ENCODE measurements at regions not wholly inside any gene's neighbourhood (a gene's known extent, or its start where the extent isn't known, plus 50 kb on each side); places are given as distances from the start of the nearest gene placed in this dataset.
A peak's percentile ranks its signal among the peaks of the same experiment; 100 is the strongest.

- H3K36me3 ChIP-seq, result no peaks in the 10 kb centered on the region
- TF ChIP-seq CTCF (IDR thresholded peaks at IDR 0.05; ENCODE audit: low read depth, low read length), result no peak
- no peaks in the 10 kb centered on the region for H3K9me3 ChIP-seq (ENCODE audit: low read depth)
- H3K4me1 ChIP-seq (ENCODE audit: low read depth), result no peaks in the 10 kb centered on the region
- no peak overlapping the region for H3K4me3 ChIP-seq
- peak in 1 of 2 donors; percentile 25 for DNase-seq (ENCODE audit: low read depth in 1 of 2, low spot score in 1 of 2)
- H3K27me3 ChIP-seq, result no peaks in the 10 kb centered on the region
- H3K27ac ChIP-seq, result no peak overlapping the region
Measured at GRCh38 chr1:229756666-229757065, 130.6 kb downstream of the URB2 start.

GRCh38 chr1:229757226-229757625 lies 131.2 kb downstream of the URB2 start:
- no peak overlapping the region for H3K27ac ChIP-seq
- H3K36me3 ChIP-seq, result no peaks in the 10 kb centered on the region
- H3K4me1 ChIP-seq (ENCODE audit: low read depth), result no peaks in the 10 kb centered on the region
- H3K9me3 ChIP-seq (ENCODE audit: low read depth), result no peaks in the 10 kb centered on the region
- TF ChIP-seq CTCF (IDR thresholded peaks at IDR 0.05; ENCODE audit: low read depth, low read length), result no peak
- no peaks in the 10 kb centered on the region for H3K27me3 ChIP-seq
- DNase-seq (ENCODE audit: low read depth in 1 of 2, low spot score in 1 of 2), result no peak
- H3K4me3 ChIP-seq, result no peak overlapping the region

GRCh38 chr1:229758101-229759036 lies 132.3 kb downstream of the URB2 start:
- no peak for DNase-seq (ENCODE audit: low read depth in 1 of 2, low spot score in 1 of 2)
- H3K9me3 ChIP-seq (ENCODE audit: low read depth), result no peaks in the 10 kb centered on the region
- H3K4me3 ChIP-seq, result no peak overlapping the region
- no peak overlapping the region for H3K27ac ChIP-seq
- no peaks in the 10 kb centered on the region for H3K27me3 ChIP-seq
- TF ChIP-seq CTCF (IDR thresholded peaks at IDR 0.05; ENCODE audit: low read depth, low read length), result no peak
- H3K36me3 ChIP-seq, result no peaks in the 10 kb centered on the region
- no peaks in the 10 kb centered on the region for H3K4me1 ChIP-seq (ENCODE audit: low read depth)

- H3K4me3 ChIP-seq, result no peak overlapping the region
- H3K9me3 ChIP-seq (ENCODE audit: low read depth), result no peaks in the 10 kb centered on the region
- DNase-seq (ENCODE audit: low read depth in 1 of 2, low spot score in 1 of 2), result peak in 1 of 2 donors; percentile 1
- no peak for TF ChIP-seq CTCF (IDR thresholded peaks at IDR 0.05; ENCODE audit: low read depth, low read length)
- H3K36me3 ChIP-seq, result no peaks in the 10 kb centered on the region
- H3K4me1 ChIP-seq (ENCODE audit: low read depth), result no peaks in the 10 kb centered on the region
- H3K27me3 ChIP-seq, result no peaks in the 10 kb centered on the region
- no peak overlapping the region for H3K27ac ChIP-seq
Measured at GRCh38 chr1:229759037-229759435, 133.0 kb downstream of the URB2 start.

GRCh38 chr1:229759586-229759985 lies 133.5 kb downstream of the URB2 start:
- TF ChIP-seq CTCF (IDR thresholded peaks at IDR 0.05; ENCODE audit: low read depth, low read length), result no peak
- H3K27ac ChIP-seq, result no peak overlapping the region

More at GRCh38 chr1:229759586-229759985, 133.5 kb downstream of the URB2 start:
- no peaks in the 10 kb centered on the region for H3K36me3 ChIP-seq
- H3K27me3 ChIP-seq, result no peaks in the 10 kb centered on the region
- H3K4me3 ChIP-seq, result no peak overlapping the region
- no peaks in the 10 kb centered on the region for H3K4me1 ChIP-seq (ENCODE audit: low read depth)
- no peaks in the 10 kb centered on the region for H3K9me3 ChIP-seq (ENCODE audit: low read depth)
- no peak for DNase-seq (ENCODE audit: low read depth in 1 of 2, low spot score in 1 of 2)
